CD4-positive, alpha-beta T cell (primary cell): ENCODE measurements at regions not wholly inside any gene's neighbourhood (a gene's known extent, or its start where the extent isn't known, plus 50 kb on each side); places are given as distances from the start of the nearest gene placed in this dataset.

ENCODE experiments used
- ATAC-seq: fragments of 200-7000 bp; cut with Tn5 transposase; one replicate; pipeline ENCODE4 v1.10.0; 2022; ENCODE audit warnings: mild to moderate bottlenecking; ENCODE audit not compliant: poor library complexity
- CTCF ChIA-PET: fragments of 350-600 bp; sonication (Branson Sonifier 250); formaldehyde crosslinking; loops from one replicate; lab custom pipeline; 2021; ENCODE audit warnings: antibody characterized with exemption, inconsistent platforms; lab: Charles Lee
- POLR2A ChIA-PET: fragments of 350-600 bp; sonication (Branson Sonifier 250); formaldehyde crosslinking; loops from one replicate; lab custom pipeline; 2021; ENCODE audit warnings: antibody characterized with exemption, inconsistent platforms; lab: Charles Lee
- DNase-seq, 14 experiments: peaks; one replicate each; pipeline ENCODE4 v3.0.0-alpha.2; 2013 to 2020; ENCODE audit warnings: mixed read lengths in 2 of 14
- H3K27ac ChIP-seq, 2 donors: one replicate each; pipeline versions ENCODE4 v1.5.1 to v1.7.0; 2013; ENCODE audit warnings: low read length in 2 of 2, low read depth in 1 of 2, mild to moderate bottlenecking in 1 of 2
- H3K27me3 ChIP-seq, 2 experiments: 1 replicate in 1 of 2; 2 replicates in 1 of 2; pipeline versions ENCODE4 v1.6.1 to v1.7.0; 2013; ENCODE audit warnings: low read length in 2 of 2, control low read depth in 1 of 2, mild to moderate bottlenecking in 1 of 2, moderate library complexity in 1 of 2; ENCODE audit not compliant: insufficient read depth in 2 of 2, control insufficient read depth in 1 of 2
- H3K36me3 ChIP-seq: one replicate; pipeline ENCODE4 v1.6.1; 2013; ENCODE audit warnings: low read length, control low read depth; ENCODE audit not compliant: insufficient read depth
- H3K4me1 ChIP-seq: one replicate; pipeline ENCODE4 v1.6.1; 2013; ENCODE audit warnings: low read length, control low read depth; ENCODE audit not compliant: insufficient read depth
- H3K4me3 ChIP-seq: one replicate; pipeline ENCODE4 v1.5.1; 2013; ENCODE audit warnings: mild to moderate bottlenecking, low read length, moderate library complexity
- H3K9me3 ChIP-seq, 2 experiments: 1 replicate in 1 of 2; 2 replicates in 1 of 2; pipeline versions ENCODE4 v1.6.1 to v1.7.0; 2013; ENCODE audit warnings: low read length in 2 of 2, mild to moderate bottlenecking in 2 of 2, control low read depth in 1 of 2, moderate library complexity in 1 of 2; ENCODE audit not compliant: control insufficient read depth in 1 of 2, insufficient read depth in 1 of 2
- H3K27ac Mint-ChIP-seq: one replicate; pipeline ENCODE4 v1.8.0; 2020; ENCODE audit warnings: mixed read lengths
- H3K27me3 Mint-ChIP-seq: one replicate; pipeline ENCODE4 v1.8.0; 2021; ENCODE audit warnings: mixed read lengths
- H3K36me3 Mint-ChIP-seq: one replicate; pipeline ENCODE4 v1.8.0; 2021; ENCODE audit warnings: low read depth, mixed read lengths
- H3K4me1 Mint-ChIP-seq: one replicate; pipeline ENCODE4 v1.8.0; 2021; ENCODE audit warnings: low read depth, mixed read lengths
- H3K4me3 Mint-ChIP-seq: one replicate; pipeline ENCODE4 v1.8.0; 2020; ENCODE audit warnings: mild to moderate bottlenecking, mixed read lengths
- H3K9me3 Mint-ChIP-seq: one replicate; pipeline ENCODE4 v1.8.0; 2020; ENCODE audit warnings: mixed read lengths
- CTCF ChIP-seq: fragments of 200-600 bp; IDR thresholded peaks from one replicate; pipeline ENCODE4 v1.8.0; 2022; ENCODE audit warnings: antibody characterized with exemption, mild to moderate bottlenecking
- intact Hi-C, 2 experiments: fragments of 100-400 bp; cut with DNase I in 1 of 2; cut with micrococcal nuclease in 1 of 2; formaldehyde crosslinking; loops; one replicate each; pipeline versions ENCODE4 v1.15.1 to v1.9.0; 2023 to 2025; cut with DNase I, micrococcal nuclease

GRCh38 chr18:55990186-55990585 is 402.2 kb upstream of the TCF4 start:
- Histone ChIP-seq H3K4me1 (no peaks in the 10 kb centered on the region), H3K27ac (no peak overlapping the region), H3K4me3 (no peak overlapping the region), H3K27me3 (no peaks in the 10 kb centered on the region), H3K9me3 (peaks cover 0 to 6% of the 10 kb centered on the region in 2 experiments), H3K36me3 (no peaks in the 10 kb centered on the region)
- ChIA-PET POLR2A (no interaction called here), CTCF (no interaction called here)
- no peaks in the 10 kb centered on the region for H3K27me3 Mint-ChIP-seq
- no peak overlapping the region for H3K4me3 Mint-ChIP-seq
- intact Hi-C loops: no loop called here
- no peak for TF ChIP-seq CTCF
- H3K4me1 Mint-ChIP-seq: no peaks in the 10 kb centered on the region
- H3K9me3 Mint-ChIP-seq: peaks cover 10% of the 10 kb centered on the region
- DNase-seq (no peak), ATAC-seq (no peak)
- no peaks in the 10 kb centered on the region for H3K36me3 Mint-ChIP-seq
- no peak overlapping the region for H3K27ac Mint-ChIP-seq

DNA sequence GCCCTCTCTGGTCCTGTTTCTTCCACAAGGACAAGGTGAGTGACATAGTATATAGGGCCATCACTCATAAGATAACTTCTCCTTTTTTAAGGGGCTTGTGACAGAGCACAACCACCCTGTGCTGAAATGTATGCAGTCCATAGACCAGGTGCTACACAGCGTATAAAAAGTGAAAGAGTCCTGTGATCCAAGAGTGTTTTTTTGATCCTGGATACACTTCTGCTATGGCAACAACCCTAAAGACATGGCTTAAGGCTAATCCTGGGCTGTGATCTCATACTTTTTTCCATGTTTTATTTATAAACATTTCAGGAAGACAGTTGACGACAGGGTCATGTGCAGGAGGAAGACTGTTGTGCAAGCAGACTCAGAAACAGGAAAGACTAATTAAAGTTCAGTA is 400.5 kb upstream of the TCF4 start:
- no peak for TF ChIP-seq CTCF
- no peak overlapping the region for H3K4me3 ChIP-seq
- Mint-ChIP-seq H3K27ac (no peak overlapping the region), H3K27me3 (no peaks in the 10 kb centered on the region), H3K36me3 (no peaks in the 10 kb centered on the region), H3K9me3 (peaks cover 15% of the 10 kb centered on the region), H3K4me3 (no peak overlapping the region), H3K4me1 (no peaks in the 10 kb centered on the region)
- intact Hi-C loops: no loop called here
- ChIA-PET CTCF (no interaction called here), POLR2A (no interaction called here)
- H3K36me3 ChIP-seq: no peaks in the 10 kb centered on the region
- H3K4me1 ChIP-seq: no peaks in the 10 kb centered on the region
- ATAC-seq: no peak
- H3K9me3 ChIP-seq: peaks cover 0 to 6% of the 10 kb centered on the region in 2 experiments
- no peaks in the 10 kb centered on the region for H3K27me3 ChIP-seq
- no peak overlapping the region for H3K27ac ChIP-seq
- no peak for DNase-seq

- Histone ChIP-seq H3K27me3 (no peaks in the 10 kb centered on the region), H3K27ac (no peak overlapping the region), H3K4me1 (no peaks in the 10 kb centered on the region), H3K9me3 (peaks cover 0 to 3% of the 10 kb centered on the region in 2 experiments), H3K4me3 (no peak overlapping the region), H3K36me3 (no peaks in the 10 kb centered on the region)
- POLR2A ChIA-PET: no interaction called here
- CTCF ChIA-PET: no interaction called here
- Mint-ChIP-seq H3K27ac (no peak overlapping the region), H3K27me3 (no peaks in the 10 kb centered on the region), H3K36me3 (no peaks in the 10 kb centered on the region), H3K9me3 (peaks cover 13% of the 10 kb centered on the region), H3K4me1 (no peaks in the 10 kb centered on the region), H3K4me3 (no peak overlapping the region)
- intact Hi-C loops: no loop called here
- DNase-seq (no peak), ATAC-seq (no peak)
- no peak for TF ChIP-seq CTCF
Measured at GRCh38 chr18:55983433-55983832, 395.4 kb upstream of the TCF4 start.
